Skeletal muscle tissue (tissue), 3 donors: ENCODE measurements at regions not wholly inside any gene's neighbourhood (a gene's known extent, or its start where the extent isn't known, plus 50 kb on each side); places are given as distances from the start of the nearest gene placed in this dataset.
"Not testable (repeated sequence)": the region's sequence is repeated elsewhere in the genome, so short reads cannot be mapped to it uniquely, and the experiment has no call there.

ENCODE experiments used
- H3K27ac ChIP-seq: one replicate; pipeline ENCODE4 v1.7.0; 2013; ENCODE audit warnings: mild to moderate bottlenecking, low read depth, low read length, inconsistent platforms
- H3K27me3 ChIP-seq, 3 donors: one replicate each; pipeline ENCODE4 v1.7.0; 2013; ENCODE audit warnings: low read length in 3 of 3; ENCODE audit not compliant: control insufficient read depth in 3 of 3, insufficient read depth in 3 of 3
- H3K36me3 ChIP-seq, 3 donors: one replicate each; pipeline ENCODE4 v1.7.0; 2013; ENCODE audit warnings: low read length in 3 of 3; ENCODE audit not compliant: control insufficient read depth in 3 of 3, insufficient read depth in 3 of 3
- H3K4me1 ChIP-seq, 3 donors: one replicate each; pipeline ENCODE4 v1.7.0; 2013; ENCODE audit warnings: low read length in 3 of 3, mild to moderate bottlenecking in 3 of 3; ENCODE audit not compliant: control insufficient read depth in 3 of 3, insufficient read depth in 3 of 3
- H3K4me3 ChIP-seq, 3 donors: one replicate each; pipeline ENCODE4 v1.7.0; 2013; ENCODE audit warnings: low read length in 3 of 3
- H3K9ac ChIP-seq, 3 donors: one replicate each; pipeline ENCODE4 v1.7.0; 2013; ENCODE audit warnings: low read length in 3 of 3, mild to moderate bottlenecking in 3 of 3, moderate library complexity in 2 of 3, low read depth in 1 of 3
- H3K9me3 ChIP-seq, 3 donors: one replicate each; pipeline ENCODE4 v1.7.0; 2013; ENCODE audit warnings: low read length in 3 of 3; ENCODE audit not compliant: control insufficient read depth in 3 of 3
- donor health status: Osteomylitis.

DNA sequence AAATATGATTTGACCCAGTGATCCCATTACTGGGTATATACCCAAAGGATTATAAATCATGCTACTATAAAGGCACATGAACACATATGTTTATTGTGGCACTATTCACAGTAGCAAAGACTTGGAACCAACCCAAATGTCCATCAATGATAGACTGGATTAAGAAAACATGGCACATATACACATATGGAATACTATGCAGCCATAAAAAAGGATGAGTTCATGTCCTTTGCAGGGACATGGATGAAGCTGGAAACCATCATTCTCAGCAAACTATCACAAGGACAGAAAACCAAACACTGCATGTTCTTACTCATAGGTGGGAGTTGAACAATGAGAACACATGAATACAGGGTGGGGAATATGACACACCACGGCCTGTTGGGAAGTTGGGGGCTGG is 330.5 kb upstream of the HNRNPA3 start:
- H3K27ac ChIP-seq, H3K9ac ChIP-seq, H3K27me3 ChIP-seq, H3K36me3 ChIP-seq, H3K9me3 ChIP-seq, H3K4me3 ChIP-seq, H3K4me1 ChIP-seq: not testable (repeated sequence)

DNA sequence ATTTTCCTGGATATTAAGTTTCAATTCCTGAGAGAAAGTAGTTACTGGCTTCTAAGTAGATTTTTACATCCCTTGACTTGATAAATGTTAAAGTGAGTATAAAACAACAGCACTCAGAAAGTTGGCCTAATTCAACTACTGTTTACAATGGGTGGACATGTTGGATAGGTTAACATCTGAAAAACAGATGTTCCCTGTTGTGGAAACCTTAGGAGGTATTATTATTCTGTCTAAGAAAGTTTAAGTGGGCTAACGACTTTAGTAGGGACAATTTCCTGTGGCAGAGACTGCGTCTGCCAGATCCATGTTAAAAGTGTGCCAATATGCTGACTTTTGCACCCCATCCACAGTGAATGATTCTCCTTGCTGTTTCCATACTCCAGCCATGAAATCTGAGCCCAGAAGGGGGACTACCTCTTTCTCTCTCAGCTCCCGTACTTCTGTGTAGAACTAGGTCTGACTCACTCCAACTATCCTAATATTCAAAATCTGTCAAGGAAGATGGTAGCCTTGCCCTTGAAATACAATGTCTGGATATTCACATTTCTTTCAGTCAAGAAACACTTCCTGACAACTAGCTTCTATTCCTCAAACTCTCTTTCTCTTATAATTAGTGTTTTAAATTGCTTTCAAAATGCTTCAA is 327.5 kb upstream of the HNRNPA3 start:
- Histone ChIP-seq H3K9ac (no peak overlapping the region), H3K27ac (no peak overlapping the region), H3K9me3 (no peaks in the 10 kb centered on the region)

DNA sequence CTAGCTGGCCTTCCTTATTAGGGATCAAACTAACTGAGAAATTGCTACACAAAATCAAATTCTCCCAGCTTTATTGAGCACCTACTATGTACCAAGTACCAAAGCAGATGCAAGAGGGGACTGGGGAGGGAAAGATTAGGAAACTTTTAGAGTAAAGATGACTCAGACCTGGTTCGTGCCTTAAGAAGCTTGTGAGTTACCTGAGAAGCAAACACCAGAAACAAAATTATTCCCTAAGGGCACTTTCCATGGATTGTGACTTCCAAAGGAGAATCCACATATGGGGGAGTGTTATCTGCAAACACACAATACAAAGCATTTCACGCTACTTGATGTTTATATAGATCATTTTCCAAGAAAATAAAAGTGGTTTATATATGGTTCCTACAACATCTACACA is 326.9 kb upstream of the HNRNPA3 start:
- no peak overlapping the region for H3K9ac ChIP-seq
- H3K27me3 ChIP-seq = peaks cover 0 to 3% (median 2%) of the 10 kb centered on the region in 3 donors
- no peaks in the 10 kb centered on the region for H3K4me1 ChIP-seq
- no peak overlapping the region for H3K27ac ChIP-seq
- H3K4me3 ChIP-seq = no peak overlapping the region
- no peaks in the 10 kb centered on the region for H3K9me3 ChIP-seq
- H3K36me3 ChIP-seq = no peaks in the 10 kb centered on the region

More for the DNA sequence above, 327.5 kb upstream of the HNRNPA3 start:
- Histone ChIP-seq H3K4me1 (no peaks in the 10 kb centered on the region), H3K36me3 (no peaks in the 10 kb centered on the region), H3K4me3 (no peak overlapping the region), H3K27me3 (peaks cover 0 to 3% (median 2%) of the 10 kb centered on the region in 3 donors)

DNA sequence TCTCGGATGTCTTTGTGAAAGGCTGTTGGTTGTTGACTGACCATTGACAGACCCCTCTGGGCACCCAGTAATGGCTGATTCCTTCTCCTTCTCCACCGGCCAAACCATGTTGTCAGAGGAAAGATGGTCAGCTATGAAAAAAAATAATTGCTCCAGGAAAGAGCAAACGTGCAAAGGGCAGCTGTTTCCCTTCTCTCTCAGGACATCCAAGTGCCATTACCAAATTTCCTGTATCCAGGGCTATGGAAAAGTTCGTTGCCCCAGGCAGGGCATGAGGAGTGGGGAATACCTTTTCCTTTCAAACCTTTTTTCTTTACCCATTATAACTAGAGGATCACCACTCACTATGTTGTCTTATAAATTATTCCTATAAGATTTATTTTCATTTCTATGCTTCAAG is 321.5 kb upstream of the HNRNPA3 start:
- no peaks in the 10 kb centered on the region for H3K9me3 ChIP-seq
- no peak overlapping the region for H3K9ac ChIP-seq
- no peak overlapping the region for H3K27ac ChIP-seq
- H3K4me3 ChIP-seq = no peak overlapping the region
- no peaks in the 10 kb centered on the region for H3K4me1 ChIP-seq
- peaks cover 0 to 2% (median under 1%) of the 10 kb centered on the region in 3 donors for H3K27me3 ChIP-seq
- no peaks in the 10 kb centered on the region for H3K36me3 ChIP-seq

DNA sequence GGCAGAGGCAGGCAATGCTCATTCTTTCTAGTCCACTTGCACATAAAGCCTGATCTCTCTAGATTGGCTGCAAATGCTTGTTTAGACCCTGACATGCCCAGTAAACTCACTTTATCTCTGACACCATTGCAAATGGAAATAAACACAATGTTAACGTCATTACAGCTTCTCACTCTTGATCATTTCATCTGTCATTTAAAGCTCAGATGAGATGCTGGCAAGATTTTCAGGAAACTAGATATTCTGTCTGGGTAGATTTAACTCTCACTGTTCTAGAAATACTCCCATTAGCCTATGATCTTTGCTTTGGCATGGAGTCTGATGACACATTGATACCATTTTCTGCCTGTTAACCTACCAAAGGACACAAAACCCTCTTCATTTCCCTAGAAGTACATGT is 320.7 kb upstream of the HNRNPA3 start:
- H3K4me3 ChIP-seq = no peak overlapping the region
- no peak overlapping the region for H3K9ac ChIP-seq
- no peaks in the 10 kb centered on the region for H3K4me1 ChIP-seq
- peaks cover 0 to 2% (median 0%) of the 10 kb centered on the region in 3 donors for H3K27me3 ChIP-seq
- H3K9me3 ChIP-seq = no peaks in the 10 kb centered on the region
- H3K36me3 ChIP-seq = no peaks in the 10 kb centered on the region
- no peak overlapping the region for H3K27ac ChIP-seq

DNA sequence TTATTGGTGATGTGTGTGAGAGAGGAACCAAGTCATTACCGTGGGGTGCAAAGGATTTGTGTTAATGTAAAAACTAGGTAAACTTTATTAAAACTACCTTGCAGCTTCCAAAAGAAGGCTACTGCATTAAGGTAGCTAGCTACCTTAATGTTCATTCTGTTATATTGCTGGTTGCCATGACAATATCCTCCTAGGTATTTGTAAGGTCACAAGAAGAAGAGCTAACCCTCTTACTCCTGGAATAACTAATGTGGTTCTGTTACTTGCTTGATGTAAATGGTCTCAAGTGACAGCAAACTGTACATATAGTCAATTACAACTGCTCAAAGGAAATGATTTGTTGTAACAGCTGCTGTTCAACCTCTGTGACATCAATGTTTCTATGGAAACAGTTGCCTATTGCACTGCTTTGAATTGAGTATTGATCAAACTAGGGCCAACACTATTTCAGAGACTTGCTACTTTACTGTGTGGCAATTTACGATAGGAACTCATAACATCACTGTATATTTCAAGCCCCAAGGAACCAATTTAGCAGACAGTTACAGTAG is 319.8 kb upstream of the HNRNPA3 start:
- H3K9ac ChIP-seq = no peak overlapping the region
- H3K36me3 ChIP-seq = no peaks in the 10 kb centered on the region
- no peak overlapping the region for H3K4me3 ChIP-seq
- H3K4me1 ChIP-seq = no peaks in the 10 kb centered on the region
- peaks cover 0 to 2% (median 0%) of the 10 kb centered on the region in 3 donors for H3K27me3 ChIP-seq
- H3K27ac ChIP-seq = no peak overlapping the region
- no peaks in the 10 kb centered on the region for H3K9me3 ChIP-seq

DNA sequence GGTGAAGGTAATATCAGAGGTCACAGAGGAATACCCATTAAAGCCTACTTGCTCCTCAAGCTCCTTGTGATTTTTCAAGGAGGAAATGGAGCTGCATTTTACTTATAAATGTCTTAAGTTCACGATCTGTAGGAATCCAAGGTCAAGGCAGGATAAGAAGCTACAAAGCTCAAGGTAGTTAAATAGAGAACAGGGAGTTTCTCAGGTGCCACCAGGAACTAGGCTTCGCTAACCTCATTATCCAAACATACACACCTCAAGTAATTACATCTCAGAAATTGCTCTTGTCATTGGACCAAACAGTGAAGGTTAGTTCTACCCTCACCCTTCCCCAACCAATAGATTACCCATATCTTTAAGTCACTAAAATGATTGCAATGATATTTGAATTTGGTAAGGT is 317.4 kb upstream of the HNRNPA3 start:
- H3K27me3 ChIP-seq = no peaks in the 10 kb centered on the region
- no peak overlapping the region for H3K9ac ChIP-seq
- H3K4me3 ChIP-seq = no peak overlapping the region
- H3K27ac ChIP-seq = no peak overlapping the region
- H3K4me1 ChIP-seq = no peaks in the 10 kb centered on the region
- H3K9me3 ChIP-seq = no peaks in the 10 kb centered on the region
- no peaks in the 10 kb centered on the region for H3K36me3 ChIP-seq

DNA sequence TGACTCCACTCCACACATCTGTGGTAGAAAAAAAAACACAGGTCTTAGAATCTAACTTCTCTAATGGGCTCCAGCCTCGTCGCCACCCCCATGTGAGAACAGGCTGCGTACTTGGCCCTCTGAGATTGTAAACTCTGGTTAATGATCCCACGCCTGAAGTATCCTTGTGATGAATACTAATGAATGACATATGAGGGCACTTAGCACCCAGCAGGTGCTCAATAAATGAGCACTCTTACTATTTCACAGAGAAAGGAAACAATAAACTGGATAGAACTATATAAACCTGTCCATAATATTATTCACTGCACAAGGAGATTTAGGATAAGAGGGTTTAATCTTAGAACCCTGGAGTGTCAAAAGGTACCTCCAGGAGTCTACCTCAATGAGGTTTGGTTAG is 310.1 kb upstream of the HNRNPA3 start:
- Histone ChIP-seq H3K4me1 (no peaks in the 10 kb centered on the region), H3K9me3 (no peaks in the 10 kb centered on the region), H3K27me3 (peaks cover 0 to 2% (median 0%) of the 10 kb centered on the region in 3 donors), H3K9ac (no peak overlapping the region), H3K27ac (no peak overlapping the region), H3K36me3 (no peaks in the 10 kb centered on the region), H3K4me3 (no peak overlapping the region)

DNA sequence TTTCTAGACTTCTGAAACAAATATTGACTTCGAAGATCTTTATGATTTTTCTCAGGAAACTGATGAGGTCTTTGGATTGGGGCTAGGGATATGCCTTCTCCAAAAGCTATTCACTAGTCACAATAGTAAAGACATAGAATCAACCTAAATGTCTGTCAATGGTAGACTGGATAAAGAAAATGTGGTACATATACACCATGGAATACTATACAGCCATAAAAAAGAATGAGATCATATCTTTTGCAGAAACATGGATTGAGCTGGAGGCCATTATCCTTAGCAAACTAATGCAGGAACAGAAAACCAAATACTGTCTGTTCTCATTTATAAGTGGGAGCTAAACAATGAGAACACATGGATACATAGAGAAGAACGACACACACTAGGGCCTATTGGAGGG is 308.5 kb upstream of the HNRNPA3 start:
- not testable (repeated sequence) for H3K27me3 ChIP-seq, H3K4me1 ChIP-seq, H3K27ac ChIP-seq, H3K36me3 ChIP-seq, H3K4me3 ChIP-seq, H3K9me3 ChIP-seq, H3K9ac ChIP-seq

DNA sequence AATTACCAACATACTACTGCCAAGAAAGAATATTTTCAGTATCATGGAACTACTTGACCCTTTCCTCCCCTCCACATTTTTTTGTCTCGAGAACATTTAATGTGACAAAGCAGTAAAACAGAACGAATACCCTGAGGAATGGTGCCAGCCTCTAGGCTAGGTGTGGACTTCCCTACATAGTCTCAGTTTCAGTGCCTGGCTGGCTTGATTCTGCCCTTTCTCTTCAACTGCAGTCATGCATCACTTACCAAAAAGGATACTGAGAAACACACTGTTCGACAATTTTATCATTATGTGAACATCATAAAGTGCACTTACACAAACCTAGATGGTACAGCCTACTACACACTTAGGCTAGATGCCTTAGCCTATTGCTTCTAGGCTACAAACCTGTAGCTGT is 305.3 kb upstream of the HNRNPA3 start:
- no peaks in the 10 kb centered on the region for H3K9me3 ChIP-seq
- H3K4me1 ChIP-seq = no peaks in the 10 kb centered on the region
- H3K36me3 ChIP-seq = no peaks in the 10 kb centered on the region
- no peak overlapping the region for H3K27ac ChIP-seq
- H3K9ac ChIP-seq = no peak overlapping the region
- no peak overlapping the region for H3K4me3 ChIP-seq
- H3K27me3 ChIP-seq = peaks cover 0 to 2% (median 0%) of the 10 kb centered on the region in 3 donors
